HEK293T (cell line): ENCODE measurements at regions not wholly inside any gene's neighbourhood (a gene's known extent, or its start where the extent isn't known, plus 50 kb on each side); places are given as distances from the start of the nearest gene placed in this dataset.
"Not testable (repeated sequence)": the region's sequence is repeated elsewhere in the genome, so short reads cannot be mapped to it uniquely, and the experiment has no call there.

Experiments
- CTCF ChIA-PET: fragments of 350-600 bp; formaldehyde crosslinking; extraction: SDS; loops from one replicate; lab custom pipeline; 2021; ENCODE audit warnings: antibody characterized with exemption, inconsistent platforms; lab: Yijun Ruan, JAX
- POLR2A ChIA-PET: fragments of 350-600 bp; formaldehyde crosslinking; extraction: SDS; loops from one replicate; lab custom pipeline; 2020; ENCODE audit warnings: antibody characterized with exemption, inconsistent platforms; lab: Yijun Ruan, JAX
- DNase-seq: peaks from one replicate; pipeline ENCODE4 v3.0.0; 2012; ENCODE audit warnings: mixed read lengths; ENCODE audit errors: extremely low spot score
- ARNT ChIP-seq: fragments of 450-650 bp; IDR thresholded peaks from 2 replicates; pipeline ENCODE4 v1.6.1; 2017; ENCODE audit warnings: mild to moderate bottlenecking
- BHLHE40 ChIP-seq: fragments of 450-650 bp; IDR thresholded peaks from 2 replicates; pipeline ENCODE4 v1.6.1; 2016; ENCODE audit warnings: mild to moderate bottlenecking, moderate library complexity, borderline replicate concordance
- CTBP1 ChIP-seq: fragments of 450-650 bp; IDR thresholded peaks from 2 replicates; pipeline ENCODE4 v1.6.1; 2016; ENCODE audit warnings: borderline replicate concordance
- ELF4 ChIP-seq: fragments of 450-650 bp; IDR thresholded peaks from 2 replicates; pipeline ENCODE4 v1.6.1; 2017; ENCODE audit warnings: antibody characterized with exemption
- FOXA1 ChIP-seq: fragments of 450-650 bp; IDR thresholded peaks from 2 replicates; pipeline ENCODE4 v1.6.1; 2016; ENCODE audit warnings: mild to moderate bottlenecking
- FOXK2 ChIP-seq: fragments of 450-650 bp; IDR thresholded peaks from 2 replicates; pipeline ENCODE4 v1.6.1; 2016; ENCODE audit warnings: mild to moderate bottlenecking
- FOXM1 ChIP-seq: fragments of 450-650 bp; IDR thresholded peaks from 2 replicates; pipeline ENCODE4 v1.6.1; 2017; ENCODE audit warnings: mild to moderate bottlenecking, borderline replicate concordance
- HDGF ChIP-seq: fragments of 450-650 bp; IDR thresholded peaks from 2 replicates; pipeline ENCODE4 v1.6.1; 2017; ENCODE audit warnings: antibody characterized with exemption, borderline replicate concordance
- L3MBTL2 ChIP-seq: fragments of 450-650 bp; conservative IDR thresholded peaks from 2 replicates; pipeline ENCODE4 v1.6.1; 2016; ENCODE audit warnings: mild to moderate bottlenecking
- LEF1 ChIP-seq: fragments of 450-650 bp; IDR thresholded peaks from 2 replicates; pipeline ENCODE4 v1.6.1; 2017; ENCODE audit warnings: mild to moderate bottlenecking, borderline replicate concordance
- NFRKB ChIP-seq: fragments of 450-650 bp; IDR thresholded peaks from 2 replicates; pipeline ENCODE4 v1.6.1; 2016; ENCODE audit warnings: mild to moderate bottlenecking, moderate library complexity
- PKNOX1 ChIP-seq: fragments of 450-650 bp; IDR thresholded peaks from 2 replicates; pipeline ENCODE4 v1.6.1; 2016
- SP1 ChIP-seq: fragments of 450-650 bp; IDR thresholded peaks from 2 replicates; pipeline ENCODE4 v1.6.1; 2017
- SUZ12 ChIP-seq: fragments of 450-650 bp; IDR thresholded peaks from 2 replicates; pipeline ENCODE4 v1.6.1; 2016; ENCODE audit warnings: mild to moderate bottlenecking
- TARDBP ChIP-seq: fragments of 450-650 bp; IDR thresholded peaks from 2 replicates; pipeline ENCODE4 v1.6.1; 2016
- ZNF384 ChIP-seq: fragments of 450-650 bp; IDR thresholded peaks from 2 replicates; pipeline ENCODE4 v1.6.1; 2016

- ChIA-PET POLR2A (no interaction called here), CTCF (no interaction called here)
- DNase-seq: no peak
- no peak for TF ChIP-seq FOXM1
- no peak for TF ChIP-seq ELF4
- TF ChIP-seq FOXA1: no peak
- no peak for TF ChIP-seq FOXK2
- no peak for TF ChIP-seq HDGF
- TF ChIP-seq TARDBP: no peak
- no peak for TF ChIP-seq ARNT
- TF ChIP-seq NFRKB: no peak
- no peak for TF ChIP-seq SP1
- TF ChIP-seq PKNOX1: no peak
These were observed 445.5 kb downstream of the PTPRC start for GRCh38 chr1:199084293-199084692.

- TF ChIP-seq LEF1: no peak
- no peak for TF ChIP-seq TARDBP
- no peak for TF ChIP-seq HDGF
- TF ChIP-seq ELF4: no peak
- TF ChIP-seq BHLHE40: no peak
- TF ChIP-seq FOXK2: no peak
- no peak for TF ChIP-seq ZNF384
- ChIA-PET CTCF (no interaction called here), POLR2A (no interaction called here)
- DNase-seq: no peak
These were observed 447.1 kb downstream of the PTPRC start for GRCh38 chr1:199085903-199086302.

GRCh38 chr1:199087144-199087543, 448.3 kb downstream of the PTPRC start:
- ChIA-PET POLR2A (no interaction called here), CTCF (no interaction called here)
- no peak for TF ChIP-seq BHLHE40
- TF ChIP-seq ELF4: no peak
- TF ChIP-seq L3MBTL2: no peak
- TF ChIP-seq ARNT: no peak
- no peak for TF ChIP-seq SP1
- TF ChIP-seq PKNOX1: no peak
- no peak for TF ChIP-seq FOXA1
- TF ChIP-seq TARDBP: no peak
- no peak for TF ChIP-seq FOXK2
- TF ChIP-seq FOXM1: no peak
- no peak for TF ChIP-seq HDGF
- TF ChIP-seq CTBP1: no peak
- DNase-seq: no peak

- DNase-seq: no peak
- TF ChIP-seq SUZ12: no peak
- TF ChIP-seq FOXM1: no peak
- no peak for TF ChIP-seq LEF1
- no peak for TF ChIP-seq ZNF384
- no peak for TF ChIP-seq SP1
- TF ChIP-seq TARDBP: no peak
- TF ChIP-seq BHLHE40: no peak
- TF ChIP-seq L3MBTL2: no peak
- TF ChIP-seq ARNT: no peak
- POLR2A ChIA-PET: no interaction called here
- CTCF ChIA-PET: no interaction called here
These were observed 450.7 kb downstream of the PTPRC start for GRCh38 chr1:199089393-199090122.

- CTCF ChIA-PET, DNase-seq, POLR2A ChIA-PET: not testable (repeated sequence)
These were observed 456.8 kb downstream of the PTPRC start for GRCh38 chr1:199095628-199096027.

- DNase-seq: no peak
- POLR2A ChIA-PET: no interaction called here
- TF ChIP-seq ARNT (no peak), LEF1 (no peak), FOXA1 (no peak), ELF4 (no peak), SUZ12 (no peak), NFRKB (no peak), ZNF384 (no peak)
- CTCF ChIA-PET: interaction anchor here (0.6 kb wide), 1 partner anchor 1167 kb away, joined by 3 read pairs; no protein-coding TSS in a partner anchor
These were observed 457.8 kb downstream of the PTPRC start for GRCh38 chr1:199096591-199096990.

- TF ChIP-seq BHLHE40 (no peak), ARNT (no peak), FOXM1 (no peak), SUZ12 (no peak), PKNOX1 (no peak), CTBP1 (no peak), FOXA1 (no peak), NFRKB (no peak), L3MBTL2 (no peak), SP1 (no peak), TARDBP (no peak), FOXK2 (no peak)
- DNase-seq: no peak
- ChIA-PET POLR2A (no interaction called here), CTCF (no interaction called here)
These were observed 459.6 kb downstream of the PTPRC start for GRCh38 chr1:199098468-199098867.
